NCI-H446 (cell line): ENCODE measurements at regions not wholly inside any gene's neighbourhood (a gene's known extent, or its start where the extent isn't known, plus 50 kb on each side); places are given as distances from the start of the nearest gene placed in this dataset.
"Not testable (repeated sequence)": the region's sequence is repeated elsewhere in the genome, so short reads cannot be mapped to it uniquely, and the experiment has no call there.

Experiments used
- DNase-seq, 2 experiments: peaks; one replicate each; lab custom pipeline; 2025; lab: John Stamatoyannopoulos, UW

GRCh38 chr3:140752499-140752898, 74.6 kb downstream of the TRIM42 start:
- DNase-seq: no peak

- no peak for DNase-seq
Observed at GRCh38 chr3:140753865-140754754, 76.2 kb downstream of the TRIM42 start.

- DNase-seq: no peak
Observed at GRCh38 chr3:140754936-140755335, 77.1 kb downstream of the TRIM42 start.

GRCh38 chr3:140756240-140757016, 78.6 kb downstream of the TRIM42 start:
- no peak for DNase-seq

GRCh38 chr3:140758791-140759444, 81.1 kb downstream of the TRIM42 start:
- no peak for DNase-seq

GRCh38 chr3:140760324-140761075, 82.6 kb downstream of the TRIM42 start:
- DNase-seq: no peak

- DNase-seq: no peak
Observed at GRCh38 chr3:140761076-140761639, 83.3 kb downstream of the TRIM42 start.

- no peak for DNase-seq
Observed at GRCh38 chr3:140762746-140763145, 84.9 kb downstream of the TRIM42 start.

GRCh38 chr3:140763532-140763931, 85.7 kb downstream of the TRIM42 start:
- no peak for DNase-seq

GRCh38 chr3:140765246-140765645, 87.4 kb downstream of the TRIM42 start:
- no peak for DNase-seq

- DNase-seq: no peak
Observed at GRCh38 chr3:140766465-140766864, 88.6 kb downstream of the TRIM42 start.

- no peak for DNase-seq
Observed at GRCh38 chr3:140767566-140767965, 89.7 kb downstream of the TRIM42 start.

GRCh38 chr3:140768941-140769340, 91.1 kb downstream of the TRIM42 start:
- no peak for DNase-seq

GRCh38 chr3:140769951-140770350, 92.1 kb downstream of the TRIM42 start:
- no peak for DNase-seq

- no peak for DNase-seq
Observed at GRCh38 chr3:140770977-140771667, 93.3 kb downstream of the TRIM42 start.

- no peak for DNase-seq
Observed at GRCh38 chr3:140777631-140778233, 99.9 kb downstream of the TRIM42 start.

- no peak for DNase-seq
Observed at GRCh38 chr3:140791368-140791767, 113.5 kb downstream of the TRIM42 start.

GRCh38 chr3:140794507-140794906, 116.6 kb downstream of the TRIM42 start:
- DNase-seq: no peak

GRCh38 chr3:140802898-140803297, 125.0 kb downstream of the TRIM42 start:
- DNase-seq: not testable (repeated sequence)

- no peak for DNase-seq
Observed at GRCh38 chr3:140809316-140809715, 131.5 kb downstream of the TRIM42 start.
